ENCODE measurements at regions not wholly inside any gene's neighbourhood (a gene's known extent, or its start where the extent isn't known, plus 50 kb on each side); places are given as distances from the start of the nearest gene placed in this dataset.

GRCh38 chr11:39784873-39785272, 1674.6 kb downstream of the LRRC4C start:
- no peak for TF ChIP-seq CTCF (IDR thresholded peaks at IDR 0.05; ENCODE audit: borderline replicate concordance, extremely low read depth, insufficient read depth)
- Histone ChIP-seq H3K27ac (ENCODE audit: low read depth in 2 of 2, low read length in 2 of 2) (no peak overlapping the region), H3K9me3 (ENCODE audit: control insufficient read depth in 2 of 3, insufficient read depth in 1 of 3, low read length in 3 of 3) (no peaks in the 10 kb centered on the region), H3K36me3 (ENCODE audit: control insufficient read depth in 2 of 3, insufficient read depth in 3 of 3, low read length in 3 of 3) (no peaks in the 10 kb centered on the region), H3K4me3 (ENCODE audit: low read length in 3 of 3) (no peak overlapping the region), H3K27me3 (ENCODE audit: control insufficient read depth, insufficient read depth, low read length) (no peaks in the 10 kb centered on the region), H3K9ac (ENCODE audit: low read length in 3 of 3) (no peak overlapping the region), H3K4me1 (ENCODE audit: control insufficient read depth in 2 of 3, insufficient read depth in 2 of 3, low read depth in 1 of 3, low read length in 3 of 3) (no peaks in the 10 kb centered on the region)
- intact Hi-C loops (cut with DNase I): no loop called here
- FAIRE-seq (no peak), DNase-seq (peak in 1 of 5 donors; percentile 53)

- Histone ChIP-seq H3K9ac (ENCODE audit: low read length in 3 of 3) (no peak overlapping the region), H3K4me1 (ENCODE audit: control insufficient read depth in 2 of 3, insufficient read depth in 2 of 3, low read depth in 1 of 3, low read length in 3 of 3) (no peaks in the 10 kb centered on the region), H3K27me3 (ENCODE audit: control insufficient read depth, insufficient read depth, low read length) (no peaks in the 10 kb centered on the region), H3K9me3 (ENCODE audit: control insufficient read depth in 2 of 3, insufficient read depth in 1 of 3, low read length in 3 of 3) (no peaks in the 10 kb centered on the region), H3K36me3 (ENCODE audit: control insufficient read depth in 2 of 3, insufficient read depth in 3 of 3, low read length in 3 of 3) (no peaks in the 10 kb centered on the region), H3K4me3 (ENCODE audit: low read length in 3 of 3) (no peak overlapping the region), H3K27ac (ENCODE audit: low read depth in 2 of 2, low read length in 2 of 2) (no peak overlapping the region)
- no peak for FAIRE-seq
- no peak for TF ChIP-seq CTCF (IDR thresholded peaks at IDR 0.05; ENCODE audit: borderline replicate concordance, extremely low read depth, insufficient read depth)
- DNase-seq: no peak
- intact Hi-C loops (cut with DNase I): no loop called here
Measured at GRCh38 chr11:39780131-39780530, 1679.3 kb downstream of the LRRC4C start.

- Histone ChIP-seq H3K4me1 (ENCODE audit: control insufficient read depth in 2 of 3, insufficient read depth in 2 of 3, low read depth in 1 of 3, low read length in 3 of 3) (no peaks in the 10 kb centered on the region), H3K27me3 (ENCODE audit: control insufficient read depth, insufficient read depth, low read length) (no peaks in the 10 kb centered on the region), H3K4me3 (ENCODE audit: low read length in 3 of 3) (no peak overlapping the region), H3K9ac (ENCODE audit: low read length in 3 of 3) (no peak overlapping the region), H3K36me3 (ENCODE audit: control insufficient read depth in 2 of 3, insufficient read depth in 3 of 3, low read length in 3 of 3) (no peaks in the 10 kb centered on the region), H3K9me3 (ENCODE audit: control insufficient read depth in 2 of 3, insufficient read depth in 1 of 3, low read length in 3 of 3) (no peaks in the 10 kb centered on the region), H3K27ac (ENCODE audit: low read depth in 2 of 2, low read length in 2 of 2) (no peak overlapping the region)
- no peak for DNase-seq
- no peak for FAIRE-seq
- no peak for TF ChIP-seq CTCF (IDR thresholded peaks at IDR 0.05; ENCODE audit: borderline replicate concordance, extremely low read depth, insufficient read depth)
- intact Hi-C loops (cut with DNase I): no loop called here
Measured at GRCh38 chr11:39777035-39777434, 1682.4 kb downstream of the LRRC4C start.

- H3K27me3 ChIP-seq (ENCODE audit: control insufficient read depth, insufficient read depth, low read length): no peaks in the 10 kb centered on the region
- TF ChIP-seq CTCF (IDR thresholded peaks at IDR 0.05; ENCODE audit: borderline replicate concordance, extremely low read depth, insufficient read depth): no peak
- no peak overlapping the region for H3K4me3 ChIP-seq (ENCODE audit: low read length in 3 of 3)
- no peaks in the 10 kb centered on the region for H3K4me1 ChIP-seq (ENCODE audit: control insufficient read depth in 2 of 3, insufficient read depth in 2 of 3, low read depth in 1 of 3, low read length in 3 of 3)
- no peak overlapping the region for H3K27ac ChIP-seq (ENCODE audit: low read depth in 2 of 2, low read length in 2 of 2)
- no peaks in the 10 kb centered on the region for H3K36me3 ChIP-seq (ENCODE audit: control insufficient read depth in 2 of 3, insufficient read depth in 3 of 3, low read length in 3 of 3)
- no peak for DNase-seq
- no peak for FAIRE-seq
- intact Hi-C loops (cut with DNase I): no loop called here
- H3K9me3 ChIP-seq (ENCODE audit: control insufficient read depth in 2 of 3, insufficient read depth in 1 of 3, low read length in 3 of 3): no peaks in the 10 kb centered on the region
- no peak overlapping the region for H3K9ac ChIP-seq (ENCODE audit: low read length in 3 of 3)
Measured at GRCh38 chr11:39772525-39773137, 1686.8 kb downstream of the LRRC4C start.

All from kidney (tissue), 13 donors.